AG09319 (cell line): ENCODE measurements at regions not wholly inside any gene's neighbourhood (a gene's known extent, or its start where the extent isn't known, plus 50 kb on each side); places are given as distances from the start of the nearest gene placed in this dataset.
"Not testable (repeated sequence)": the region's sequence is repeated elsewhere in the genome, so short reads cannot be mapped to it uniquely, and the experiment has no call there.

Experiments
- DNase-seq: peaks from one replicate; pipeline ENCODE4 v3.0.0-alpha.2; 2010; ENCODE audit warnings: low read depth; ENCODE audit errors: extremely low read depth
- TF ChIP-seq, protein P1 (sequence below): IDR thresholded peaks from 2 replicates; pipeline ENCODE4 v1.5.1; 2011; ENCODE audit warnings: low read depth, mild to moderate bottlenecking, inconsistent platforms, low read length, moderate library complexity

DNA sequence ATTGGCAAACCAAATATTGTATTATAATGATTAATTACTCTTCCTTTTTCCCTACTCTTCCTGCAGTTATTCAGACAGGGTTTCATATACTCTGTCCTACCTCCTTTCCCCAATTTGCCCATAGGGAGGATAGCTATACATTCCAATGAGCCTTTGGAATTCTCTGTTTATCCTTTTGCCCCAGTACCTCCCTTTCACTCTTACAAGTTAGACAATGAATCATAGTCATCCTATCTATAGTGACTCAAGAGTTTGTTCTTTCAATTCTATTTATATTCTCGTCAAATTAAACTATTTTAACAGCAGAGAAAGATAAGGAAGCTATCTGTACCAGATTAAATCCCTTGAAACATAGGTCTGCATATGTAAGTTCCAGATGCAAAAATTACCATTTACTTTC lies 437.5 kb downstream of the NR4A2 start:
- TF ChIP-seq, protein P1, sequence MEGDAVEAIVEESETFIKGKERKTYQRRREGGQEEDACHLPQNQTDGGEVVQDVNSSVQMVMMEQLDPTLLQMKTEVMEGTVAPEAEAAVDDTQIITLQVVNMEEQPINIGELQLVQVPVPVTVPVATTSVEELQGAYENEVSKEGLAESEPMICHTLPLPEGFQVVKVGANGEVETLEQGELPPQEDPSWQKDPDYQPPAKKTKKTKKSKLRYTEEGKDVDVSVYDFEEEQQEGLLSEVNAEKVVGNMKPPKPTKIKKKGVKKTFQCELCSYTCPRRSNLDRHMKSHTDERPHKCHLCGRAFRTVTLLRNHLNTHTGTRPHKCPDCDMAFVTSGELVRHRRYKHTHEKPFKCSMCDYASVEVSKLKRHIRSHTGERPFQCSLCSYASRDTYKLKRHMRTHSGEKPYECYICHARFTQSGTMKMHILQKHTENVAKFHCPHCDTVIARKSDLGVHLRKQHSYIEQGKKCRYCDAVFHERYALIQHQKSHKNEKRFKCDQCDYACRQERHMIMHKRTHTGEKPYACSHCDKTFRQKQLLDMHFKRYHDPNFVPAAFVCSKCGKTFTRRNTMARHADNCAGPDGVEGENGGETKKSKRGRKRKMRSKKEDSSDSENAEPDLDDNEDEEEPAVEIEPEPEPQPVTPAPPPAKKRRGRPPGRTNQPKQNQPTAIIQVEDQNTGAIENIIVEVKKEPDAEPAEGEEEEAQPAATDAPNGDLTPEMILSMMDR, result no peak
- DNase-seq, result no peak

DNA sequence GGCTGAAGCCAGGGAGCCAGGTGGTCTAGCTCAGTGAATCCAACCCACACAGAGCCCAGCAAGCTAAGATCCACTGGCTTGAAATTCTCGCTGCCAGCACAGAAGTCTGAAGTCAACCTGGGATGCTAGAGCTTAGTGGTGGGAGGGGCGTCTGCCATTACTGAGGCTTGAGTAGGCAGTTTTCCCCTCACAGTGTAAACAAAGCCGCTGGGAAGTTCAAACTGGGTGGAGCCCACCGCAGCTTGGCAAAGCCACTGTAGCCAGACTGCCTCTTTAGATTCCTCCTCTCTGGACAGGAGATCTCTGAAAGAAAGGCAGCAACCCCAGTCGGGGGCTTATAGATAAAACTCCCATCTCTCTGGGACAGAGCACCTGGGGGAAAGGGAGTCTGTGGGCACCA lies 452.1 kb downstream of the NR4A2 start:
- DNase-seq, result not testable (repeated sequence)

DNA sequence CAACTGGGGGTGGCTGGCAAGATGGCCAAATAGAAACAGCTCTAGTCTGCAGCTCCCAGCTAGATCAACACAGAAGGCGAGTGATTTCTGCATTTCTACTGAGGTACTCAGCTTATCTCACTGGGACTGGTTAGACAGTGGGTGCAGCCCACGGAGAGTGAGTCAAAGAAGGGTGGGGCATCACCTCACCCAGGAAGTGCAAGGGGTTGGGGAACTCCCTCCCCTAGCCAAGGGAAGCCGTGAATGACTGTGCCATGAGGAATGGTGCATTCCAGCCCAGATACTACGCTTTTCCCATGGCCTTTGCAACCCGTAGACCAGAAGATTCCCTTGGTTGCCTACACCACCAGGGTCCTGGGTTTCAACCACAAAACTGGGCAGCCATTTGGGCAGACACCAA lies 452.6 kb downstream of the NR4A2 start:
- not testable (repeated sequence) for DNase-seq

DNA sequence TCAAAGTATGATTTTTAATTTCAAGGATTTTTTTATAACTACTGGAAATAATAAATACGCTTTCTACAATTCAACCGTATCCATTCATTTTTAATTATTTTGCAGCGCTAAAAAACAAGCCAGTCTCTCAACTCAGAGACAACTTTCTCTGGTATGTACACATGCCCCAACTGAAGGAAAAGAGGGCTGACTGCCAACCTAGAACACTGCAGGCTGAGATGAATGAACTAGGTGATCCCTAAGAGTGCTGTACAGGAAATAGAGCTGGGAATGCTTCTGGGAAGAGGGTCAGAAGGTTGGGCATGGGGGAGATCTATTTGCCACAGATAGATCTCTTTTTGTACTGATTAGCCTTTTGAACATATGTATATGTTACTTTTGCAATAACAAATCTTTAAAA lies 460.1 kb downstream of the NR4A2 start:
- TF ChIP-seq, protein P1, result no peak
- DNase-seq, result no peak

DNA sequence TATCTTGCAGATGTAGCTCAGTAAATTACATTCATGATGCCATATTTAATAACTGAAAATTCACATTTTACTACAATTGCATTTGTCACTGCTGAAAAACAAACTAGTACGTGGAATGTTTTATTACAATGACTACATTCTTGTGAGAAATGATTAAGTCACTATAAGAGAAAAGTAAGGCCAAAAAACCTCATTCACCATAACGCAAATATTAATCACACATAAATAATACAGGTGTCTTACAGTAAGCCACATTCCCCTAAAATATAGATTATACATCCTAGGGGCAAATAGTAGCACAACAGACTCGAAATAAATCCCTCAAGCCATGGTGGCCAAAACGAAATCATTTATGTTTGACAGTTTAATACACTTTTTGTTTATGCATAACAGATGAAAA lies 460.6 kb downstream of the NR4A2 start:
- TF ChIP-seq, protein P1, result no peak
- no peak for DNase-seq

DNA sequence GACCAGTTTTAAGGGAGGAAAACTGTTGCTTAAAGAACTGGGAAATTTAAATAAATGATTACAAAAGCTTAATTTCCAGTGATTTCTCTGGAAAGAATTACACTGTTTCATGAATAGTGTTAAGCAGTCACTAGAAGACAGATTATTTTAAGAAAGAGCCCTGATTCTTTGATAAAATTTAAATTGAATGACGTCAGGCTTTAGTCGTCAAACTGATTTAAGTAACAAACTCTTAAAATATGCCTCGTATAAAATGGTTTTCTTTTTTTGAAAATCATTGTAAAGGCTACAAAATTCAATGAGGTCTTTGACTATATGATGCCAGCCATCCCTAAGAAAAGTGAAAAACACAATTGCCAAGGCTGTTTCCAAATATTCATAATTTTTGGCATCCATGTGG lies 465.0 kb downstream of the NR4A2 start:
- DNase-seq, result no peak
- TF ChIP-seq, protein P1, result no peak

DNA sequence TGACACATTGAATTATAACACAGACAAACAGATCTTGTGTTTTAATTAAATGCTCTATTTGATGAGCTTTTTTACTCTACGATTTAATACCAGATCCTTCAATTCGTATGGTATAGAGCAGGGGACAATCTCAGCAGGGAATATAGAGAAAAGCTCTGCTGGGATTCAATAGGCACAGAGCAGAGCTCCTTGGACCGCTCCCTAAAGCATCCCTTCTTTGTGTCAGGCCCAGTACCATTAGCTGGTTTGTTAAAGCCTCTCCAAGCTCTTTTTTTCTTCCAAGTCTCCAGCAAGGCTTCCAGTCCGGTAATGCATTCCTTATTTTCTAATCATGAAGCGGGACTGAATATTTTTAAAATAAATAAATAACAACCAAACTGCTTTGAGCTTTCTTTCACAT lies 466.0 kb downstream of the NR4A2 start:
- no peak for DNase-seq
- TF ChIP-seq, protein P1, result no peak

DNA sequence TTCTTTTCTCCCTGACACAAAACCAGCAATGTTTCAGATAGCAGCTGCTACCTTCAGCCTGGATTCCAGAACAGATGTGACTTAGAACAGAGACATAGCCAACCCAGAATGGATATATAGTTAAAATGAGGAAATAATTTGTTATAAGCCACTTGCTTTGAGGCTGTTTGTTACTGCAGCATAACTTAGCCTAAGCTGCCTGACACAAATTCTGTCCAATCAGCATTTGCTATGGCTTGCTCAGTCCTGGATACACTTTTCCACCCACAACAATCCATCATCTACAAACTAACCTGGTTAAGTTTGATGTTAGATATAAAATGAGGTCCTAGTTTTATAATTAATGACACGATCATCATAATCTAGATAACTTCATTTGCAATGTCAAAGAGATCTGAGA lies 480.4 kb downstream of the NR4A2 start:
- TF ChIP-seq, protein P1, result no peak
- no peak for DNase-seq

DNA sequence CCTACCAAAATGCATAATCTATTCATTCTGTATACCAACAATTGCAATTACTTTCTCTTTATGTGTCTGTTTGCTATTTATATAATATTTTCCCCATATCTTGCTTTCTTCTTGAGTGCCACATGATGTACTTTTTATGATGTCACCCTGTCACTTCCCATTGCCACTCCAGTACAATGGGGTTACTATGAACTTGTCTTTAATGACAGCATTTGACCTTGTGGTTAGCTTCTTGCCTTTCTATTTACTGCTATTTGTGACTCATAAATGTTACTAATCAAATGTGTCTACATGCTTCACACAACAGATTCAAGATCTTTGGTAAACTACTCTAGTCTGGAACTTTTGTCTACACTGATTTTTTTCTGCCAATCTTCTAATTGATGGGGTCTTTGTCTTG lies 486.3 kb downstream of the NR4A2 start:
- TF ChIP-seq, protein P1, result no peak
- no peak for DNase-seq
